ENCODE measurements at regions not wholly inside any gene's neighbourhood (a gene's known extent, or its start where the extent isn't known, plus 50 kb on each side); places are given as distances from the start of the nearest gene placed in this dataset.

DNA sequence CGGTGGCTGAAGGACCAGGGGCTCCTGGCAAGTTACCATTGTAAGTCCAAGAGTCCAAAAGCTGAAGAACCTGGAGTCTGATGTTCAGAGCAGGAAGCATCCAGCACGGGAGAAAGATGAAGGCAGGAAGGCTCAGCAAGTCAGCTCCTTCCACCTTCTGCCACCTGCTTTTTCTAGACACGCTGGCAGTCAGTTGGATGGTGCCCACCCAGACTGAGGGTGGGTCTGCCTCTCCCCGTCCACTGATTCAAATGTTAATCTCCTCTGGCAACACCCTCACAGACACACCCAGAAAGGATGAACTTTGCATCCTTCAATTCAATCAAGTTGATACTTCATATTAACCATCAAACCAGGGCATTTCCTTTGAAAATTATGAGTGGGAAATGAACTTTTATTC lies 1272.4 kb upstream of the TMEM132C start:
- H3K4me3 ChIP-seq (replicated peaks; ENCODE audit: low read depth, low read length) = no peak overlapping the region
- no peak for DNase-seq (ENCODE audit: low read depth)
- TF ChIP-seq, protein P1, sequence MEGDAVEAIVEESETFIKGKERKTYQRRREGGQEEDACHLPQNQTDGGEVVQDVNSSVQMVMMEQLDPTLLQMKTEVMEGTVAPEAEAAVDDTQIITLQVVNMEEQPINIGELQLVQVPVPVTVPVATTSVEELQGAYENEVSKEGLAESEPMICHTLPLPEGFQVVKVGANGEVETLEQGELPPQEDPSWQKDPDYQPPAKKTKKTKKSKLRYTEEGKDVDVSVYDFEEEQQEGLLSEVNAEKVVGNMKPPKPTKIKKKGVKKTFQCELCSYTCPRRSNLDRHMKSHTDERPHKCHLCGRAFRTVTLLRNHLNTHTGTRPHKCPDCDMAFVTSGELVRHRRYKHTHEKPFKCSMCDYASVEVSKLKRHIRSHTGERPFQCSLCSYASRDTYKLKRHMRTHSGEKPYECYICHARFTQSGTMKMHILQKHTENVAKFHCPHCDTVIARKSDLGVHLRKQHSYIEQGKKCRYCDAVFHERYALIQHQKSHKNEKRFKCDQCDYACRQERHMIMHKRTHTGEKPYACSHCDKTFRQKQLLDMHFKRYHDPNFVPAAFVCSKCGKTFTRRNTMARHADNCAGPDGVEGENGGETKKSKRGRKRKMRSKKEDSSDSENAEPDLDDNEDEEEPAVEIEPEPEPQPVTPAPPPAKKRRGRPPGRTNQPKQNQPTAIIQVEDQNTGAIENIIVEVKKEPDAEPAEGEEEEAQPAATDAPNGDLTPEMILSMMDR (IDR thresholded peaks at IDR 0.05; ENCODE audit: low read length, missing control alignments) = no peak

DNA sequence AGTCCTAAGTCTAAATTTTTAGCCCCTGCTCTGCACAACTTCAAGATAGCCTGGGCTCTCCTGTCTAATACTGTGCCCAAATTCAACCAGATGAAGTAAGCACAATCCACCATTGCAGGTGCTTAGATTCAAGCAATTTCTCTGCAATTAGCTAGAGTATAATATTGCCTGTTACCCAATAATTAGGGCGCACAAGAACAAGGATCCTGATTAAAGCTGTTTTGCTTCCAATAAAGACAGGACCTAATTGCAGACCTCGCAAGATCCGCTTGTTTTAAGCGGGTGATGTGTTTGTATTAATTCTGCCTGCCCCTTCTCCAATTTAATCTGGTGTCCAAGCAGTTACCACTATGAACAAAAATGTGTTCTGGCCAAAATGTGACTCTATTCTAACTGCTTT lies 1268.9 kb upstream of the TMEM132C start:
- DNase-seq (ENCODE audit: low read depth) = no peak
- H3K4me3 ChIP-seq (replicated peaks; ENCODE audit: low read depth, low read length) = no peak overlapping the region

DNA sequence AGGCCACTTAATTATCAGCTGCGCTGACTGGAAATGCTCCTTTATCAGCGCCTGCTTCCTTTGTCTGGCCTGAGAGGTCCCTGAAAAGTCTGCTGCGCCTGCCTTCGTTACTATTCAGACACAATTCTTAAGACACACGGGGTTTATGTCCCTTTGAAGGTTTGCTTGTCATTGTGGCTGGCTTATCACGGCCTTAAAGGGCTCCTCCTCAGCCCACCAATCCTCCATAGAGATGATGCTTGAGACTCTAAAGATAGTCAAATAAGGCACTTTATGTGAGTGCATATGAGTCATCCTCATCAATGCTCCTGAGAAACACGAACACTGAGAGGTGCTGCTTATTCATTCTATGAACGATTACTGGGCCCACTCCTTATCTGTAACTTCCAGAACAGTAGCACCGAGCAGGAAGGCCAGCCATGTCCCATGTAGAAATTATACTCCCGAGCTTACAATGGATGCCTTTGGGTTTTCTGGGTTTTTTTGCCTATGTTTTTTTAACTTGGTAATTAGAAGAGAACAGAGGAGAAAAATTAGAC lies 1268.2 kb upstream of the TMEM132C start:
- DNase-seq (ENCODE audit: low read depth) = no peak
- TF ChIP-seq, protein P1 (IDR thresholded peaks at IDR 0.05; ENCODE audit: low read length, missing control alignments) = no peak
- H3K4me3 ChIP-seq (replicated peaks; ENCODE audit: low read depth, low read length) = no peak overlapping the region

More for the DNA sequence above, 1268.9 kb upstream of the TMEM132C start:
- TF ChIP-seq, protein P1 (IDR thresholded peaks at IDR 0.05; ENCODE audit: low read length, missing control alignments) = no peak

DNA sequence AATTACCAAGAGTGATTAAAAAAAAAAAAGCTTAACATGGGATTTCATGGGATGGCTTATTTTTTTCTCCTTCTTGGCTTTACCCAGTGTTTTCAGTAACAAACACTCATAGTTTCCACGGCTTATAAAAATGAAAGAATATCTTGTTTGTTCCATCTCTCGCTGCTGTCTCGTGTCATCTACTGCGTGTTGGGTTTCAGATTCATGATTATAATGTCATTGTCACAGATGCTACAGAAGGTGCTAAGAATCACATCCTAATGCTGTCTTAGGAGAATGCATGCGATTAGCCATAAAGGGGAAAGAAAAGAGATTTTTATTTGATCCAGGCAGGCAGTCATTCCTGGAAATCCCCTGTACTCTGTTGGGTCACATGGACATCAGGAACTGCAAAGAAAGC lies 1267.6 kb upstream of the TMEM132C start:
- H3K4me3 ChIP-seq (replicated peaks; ENCODE audit: low read depth, low read length) = no peak overlapping the region
- TF ChIP-seq, protein P1 (IDR thresholded peaks at IDR 0.05; ENCODE audit: low read length, missing control alignments) = no peak
- no peak for DNase-seq (ENCODE audit: low read depth)

DNA sequence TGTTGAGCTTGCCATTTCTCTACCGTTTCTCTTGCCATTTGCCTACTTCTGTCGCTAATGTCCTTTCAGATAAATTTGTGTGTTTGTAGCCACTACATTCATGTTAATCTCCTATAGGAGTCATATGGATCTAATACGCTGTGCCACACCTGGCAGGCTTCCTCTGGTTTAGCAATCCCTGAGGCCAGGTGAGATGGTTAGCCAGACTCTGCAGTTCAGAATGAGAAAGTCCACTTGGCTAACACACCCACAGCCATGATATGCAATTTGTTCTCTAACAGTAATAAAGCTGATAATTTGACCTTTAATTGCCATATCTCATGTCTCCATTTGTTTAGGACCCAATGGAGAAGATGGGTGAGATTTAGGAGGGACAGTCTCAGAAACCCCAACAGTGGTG lies 1261.6 kb upstream of the TMEM132C start:
- TF ChIP-seq, protein P1 (IDR thresholded peaks at IDR 0.05; ENCODE audit: low read length, missing control alignments) = no peak
- no peak for DNase-seq (ENCODE audit: low read depth)
- H3K4me3 ChIP-seq (replicated peaks; ENCODE audit: low read depth, low read length) = no peak overlapping the region

DNA sequence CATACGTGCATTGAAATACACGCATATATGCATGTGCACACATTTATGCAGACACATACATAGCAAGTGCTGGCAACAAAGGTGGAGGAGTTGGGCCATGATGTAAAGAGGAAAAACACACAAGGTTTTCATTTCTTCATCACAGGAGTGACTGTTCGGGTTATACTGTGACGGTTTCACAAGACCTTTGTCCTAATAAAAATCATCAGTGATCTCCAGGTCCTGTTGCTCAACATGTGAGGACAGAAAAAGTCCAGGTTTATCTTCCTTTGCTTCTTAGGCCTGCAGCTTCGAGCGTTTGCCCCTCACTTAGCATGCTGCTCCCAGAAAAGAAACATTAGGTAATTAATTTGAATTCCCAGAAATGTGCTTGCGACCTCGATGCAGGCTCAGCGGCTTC lies 1260.0 kb upstream of the TMEM132C start:
- no peak overlapping the region for H3K4me3 ChIP-seq (replicated peaks; ENCODE audit: low read depth, low read length)
- no peak for DNase-seq (ENCODE audit: low read depth)
- TF ChIP-seq, protein P1 (IDR thresholded peaks at IDR 0.05; ENCODE audit: low read length, missing control alignments) = no peak

DNA sequence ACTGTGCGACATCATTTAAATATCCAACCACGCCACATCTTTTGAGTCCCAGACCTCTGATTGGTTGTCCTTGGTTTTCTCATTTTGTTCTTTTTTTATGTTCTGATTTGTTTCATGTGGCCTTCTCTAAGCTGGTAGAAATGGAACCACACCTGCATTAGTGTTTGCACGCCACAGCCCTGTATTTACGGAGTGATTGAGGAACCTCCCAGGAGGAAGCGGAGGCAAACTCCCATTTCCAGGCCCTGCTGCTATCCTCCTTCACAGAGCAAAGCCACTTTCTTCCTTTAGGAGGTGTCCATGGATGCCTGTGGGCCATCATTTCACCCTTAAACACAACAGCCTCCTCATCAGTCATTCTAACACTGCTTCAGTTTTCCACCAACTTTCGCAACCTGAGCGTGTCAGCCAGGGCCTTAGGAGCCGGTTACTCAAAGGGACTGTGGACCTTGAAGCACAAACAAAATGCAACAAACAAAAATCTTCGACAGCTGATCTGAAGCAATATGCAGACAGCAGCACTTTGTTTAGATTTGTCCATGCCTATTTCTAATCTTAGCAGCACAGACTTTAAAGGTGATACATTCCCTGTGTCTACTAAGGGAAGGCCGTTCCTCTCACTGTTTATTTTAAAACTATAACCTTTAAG lies 1258.1 kb upstream of the TMEM132C start:
- DNase-seq (ENCODE audit: low read depth) = no peak
- TF ChIP-seq, protein P1 (IDR thresholded peaks at IDR 0.05; ENCODE audit: low read length, missing control alignments) = no peak
- no peak overlapping the region for H3K4me3 ChIP-seq (replicated peaks; ENCODE audit: low read depth, low read length)

All from fibroblast of pulmonary artery (primary cell).